ENCODE measurements at regions not wholly inside any gene's neighbourhood (a gene's known extent, or its start where the extent isn't known, plus 50 kb on each side); places are given as distances from the start of the nearest gene placed in this dataset.

- no peak overlapping the region for H3K27ac ChIP-seq
- TF ChIP-seq CTCF (IDR thresholded peaks at IDR 0.05) (no peak), ZFX (IDR thresholded peaks at IDR 0.05; ENCODE audit: borderline replicate concordance) (no peak)
These were observed 414.2 kb upstream of the DIPK2B start for GRCh38 chrX:45614853-45615252.

GRCh38 chrX:45602151-45602550, 401.5 kb upstream of the DIPK2B start:
- TF ChIP-seq CTCF (IDR thresholded peaks at IDR 0.05) (no peak), ZFX (IDR thresholded peaks at IDR 0.05; ENCODE audit: borderline replicate concordance) (no peak)
- no peak overlapping the region for H3K27ac ChIP-seq

GRCh38 chrX:45601052-45601451, 400.4 kb upstream of the DIPK2B start:
- no peak for TF ChIP-seq ZFX (IDR thresholded peaks at IDR 0.05; ENCODE audit: borderline replicate concordance)
- TF ChIP-seq CTCF (IDR thresholded peaks at IDR 0.05) = no peak
- no peak overlapping the region for H3K27ac ChIP-seq

GRCh38 chrX:45598861-45599260, 398.2 kb upstream of the DIPK2B start:
- TF ChIP-seq CTCF (IDR thresholded peaks at IDR 0.05) (no peak), ZFX (IDR thresholded peaks at IDR 0.05; ENCODE audit: borderline replicate concordance) (no peak)
- no peak overlapping the region for H3K27ac ChIP-seq

GRCh38 chrX:45596188-45596808, 395.6 kb upstream of the DIPK2B start:
- H3K27ac ChIP-seq = no peak overlapping the region

GRCh38 chrX:45592101-45592500, 391.4 kb upstream of the DIPK2B start:
- TF ChIP-seq CTCF (IDR thresholded peaks at IDR 0.05) = no peak
- TF ChIP-seq ZFX (IDR thresholded peaks at IDR 0.05; ENCODE audit: borderline replicate concordance) = no peak

More at GRCh38 chrX:45596188-45596808, 395.6 kb upstream of the DIPK2B start:
- no peak for TF ChIP-seq CTCF (IDR thresholded peaks at IDR 0.05)
- no peak for TF ChIP-seq ZFX (IDR thresholded peaks at IDR 0.05; ENCODE audit: borderline replicate concordance)

GRCh38 chrX:45591650-45592049, 391.0 kb upstream of the DIPK2B start:
- TF ChIP-seq CTCF (IDR thresholded peaks at IDR 0.05) (no peak), ZFX (IDR thresholded peaks at IDR 0.05; ENCODE audit: borderline replicate concordance) (no peak)
- H3K27ac ChIP-seq = no peak overlapping the region

More at GRCh38 chrX:45592101-45592500, 391.4 kb upstream of the DIPK2B start:
- H3K27ac ChIP-seq = no peak overlapping the region
